AG20443 (cell line): ENCODE measurements at regions not wholly inside any gene's neighbourhood (a gene's known extent, or its start where the extent isn't known, plus 50 kb on each side); places are given as distances from the start of the nearest gene placed in this dataset.

ENCODE experiments used
- DNase-seq: peaks from one replicate; pipeline ENCODE4 v3.0.0; 2012; ENCODE audit warnings: low spot score, mixed read lengths

GRCh38 chr6:4008324-4009047 lies 70.5 kb downstream of the FAM217A start:
- DNase-seq = peak; percentile 71

GRCh38 chr6:4009486-4009885 lies 69.5 kb downstream of the FAM217A start:
- DNase-seq = no peak

GRCh38 chr6:4010048-4010447 lies 68.9 kb downstream of the FAM217A start:
- no peak for DNase-seq

DNA sequence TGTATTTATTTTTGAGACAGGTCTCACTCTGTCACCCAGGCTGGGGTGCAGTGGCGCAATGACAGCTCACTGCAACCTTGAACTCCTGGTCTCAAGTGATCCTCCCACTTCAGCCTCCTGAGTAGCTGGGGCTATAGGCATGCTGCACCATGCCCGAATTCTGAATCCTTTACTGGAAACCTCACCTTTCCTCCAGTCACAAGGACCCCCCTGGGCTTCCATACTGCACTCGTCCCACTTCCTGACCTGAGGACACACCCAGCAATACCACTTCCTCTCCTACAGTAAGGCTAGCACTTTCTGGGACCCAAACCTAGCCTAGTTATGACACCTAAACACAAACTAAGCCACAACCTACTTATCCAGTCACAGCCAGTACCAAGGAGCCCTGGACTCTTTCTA lies 68.2 kb downstream of the FAM217A start:
- DNase-seq = no peak

DNA sequence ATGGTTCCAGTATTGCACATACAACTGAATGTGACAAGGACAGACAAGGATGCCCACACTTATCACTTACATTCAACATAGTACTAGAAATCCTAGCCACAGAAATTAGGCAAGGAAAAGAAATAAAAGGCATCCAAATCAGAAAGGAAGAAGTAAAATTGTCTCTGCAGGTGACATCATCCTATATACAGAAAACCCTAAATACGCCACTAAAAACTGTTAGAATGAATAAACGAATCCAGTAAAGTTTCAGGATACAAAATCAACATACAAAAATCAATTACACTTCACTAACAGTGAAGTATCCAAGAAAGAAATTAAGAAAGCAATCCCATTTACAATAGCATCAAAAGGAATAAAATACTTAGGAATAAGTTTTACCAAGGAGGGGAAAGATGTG lies 66.1 kb downstream of the FAM217A start:
- DNase-seq = no peak

- no peak for DNase-seq
Measured at GRCh38 chr6:4017058-4017739, 61.7 kb downstream of the FAM217A start.

DNA sequence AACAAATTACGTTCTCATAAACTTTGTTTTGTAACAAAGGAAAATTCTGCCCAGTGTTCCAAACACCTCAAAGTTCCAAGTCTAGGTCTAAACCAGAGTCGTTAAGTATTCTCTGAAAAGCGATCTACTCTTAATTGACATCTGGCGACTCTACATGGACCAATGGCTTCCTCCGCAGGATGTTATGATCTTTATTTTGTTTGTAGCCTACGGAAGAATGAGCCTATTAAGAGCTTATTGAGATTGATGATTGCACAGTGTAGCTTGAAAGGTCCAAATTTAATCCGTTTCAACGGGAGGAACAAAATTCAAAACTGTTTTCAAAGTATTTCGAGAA lies 61.1 kb downstream of the FAM217A start:
- peak; percentile 9 for DNase-seq

GRCh38 chr6:4018171-4018923 lies 60.6 kb downstream of the FAM217A start:
- peak; percentile 97 for DNase-seq
